Right lobe of liver (tissue), 6 donors: ENCODE measurements at regions not wholly inside any gene's neighbourhood (a gene's known extent, or its start where the extent isn't known, plus 50 kb on each side); places are given as distances from the start of the nearest gene placed in this dataset.
A peak's percentile ranks its signal among the peaks of the same experiment; 100 is the strongest.

Source experiments
- ATAC-seq, 4 donors: fragments of 200-7000 bp; cut with Tn5 transposase; one replicate each; pipeline ENCODE4 v1.9.1; 2020; ENCODE audit warnings: mild to moderate bottlenecking in 4 of 4, moderate library complexity in 4 of 4
- DNase-seq, 3 donors: peaks; one replicate each; pipeline ENCODE4 v3.0.0-alpha.2; 2020
- H3K27ac ChIP-seq, 3 donors: fragments of 200-600 bp; one replicate each; pipeline ENCODE4 v1.8.0; 2022
- H3K27me3 ChIP-seq, 2 donors: fragments of 200-600 bp; one replicate each; pipeline ENCODE4 v1.8.0; 2022
- H3K36me3 ChIP-seq, 4 donors: fragments of 200-600 bp; sonication (generic) in 1 of 4; one replicate each; pipeline versions ENCODE4 v1.5.1 to v1.8.0; 2017 to 2022; ENCODE audit warnings: control low read depth in 1 of 4
- H3K4me1 ChIP-seq, 4 donors: fragments of 200-600 bp; sonication (generic) in 1 of 4; one replicate each; pipeline versions ENCODE4 v1.5.1 to v1.8.0; 2017 to 2022; ENCODE audit warnings: control low read depth in 1 of 4
- H3K4me3 ChIP-seq, 3 donors: fragments of 200-600 bp; one replicate each; pipeline ENCODE4 v1.8.0; 2022
- H3K9me3 ChIP-seq, 4 donors: fragments of 200-600 bp; sonication (generic) in 1 of 4; one replicate each; pipeline versions ENCODE4 v1.5.1 to v1.8.0; 2017 to 2022; ENCODE audit warnings: control low read depth in 1 of 4
- POLR2A ChIP-seq: fragments of 450-650 bp; IDR thresholded peaks from one replicate; pipeline ENCODE4 v1.6.1; 2017; ENCODE audit warnings: antibody characterized with exemption, mild to moderate bottlenecking
- WGBS: methylation state at CpG from one replicate; pipeline ENCODE4 v1.1.6; 2018; ENCODE audit warnings: low coverage, low lambda C conversion rate; ENCODE audit not compliant: insufficient coverage; ENCODE audit errors: missing lambda C conversion rate; 5-methylcytosine and 5-hydroxymethylcytosine counted together
- intact Hi-C, 2 donors: fragments of 100-400 bp; cut with DNase I; formaldehyde crosslinking; loops; one replicate each; pipeline versions ENCODE4 v1.11.2 to v1.14.1; 2022
- TF ChIP-seq, protein P1 (sequence below), 4 donors: fragments of 200-600 bp in 3 of 4; fragments of 450-650 bp in 1 of 4; IDR thresholded peaks; one replicate each; pipeline versions ENCODE4 v1.5.1 to v1.8.0; 2016 to 2022; ENCODE audit warnings: antibody characterized with exemption in 4 of 4, mild to moderate bottlenecking in 2 of 4
- donor health status: DM: no; HTN: yes; CAD: no.
- donor health status: DM: no; HTN: no; CAD: no.
- donor health status: DM: no; HTN: no; CAD: no.
- donor health status: DM: no; HTN: yes; CAD: no.
- donor health status: DM: no; HTN: yes; CAD: no.

DNA sequence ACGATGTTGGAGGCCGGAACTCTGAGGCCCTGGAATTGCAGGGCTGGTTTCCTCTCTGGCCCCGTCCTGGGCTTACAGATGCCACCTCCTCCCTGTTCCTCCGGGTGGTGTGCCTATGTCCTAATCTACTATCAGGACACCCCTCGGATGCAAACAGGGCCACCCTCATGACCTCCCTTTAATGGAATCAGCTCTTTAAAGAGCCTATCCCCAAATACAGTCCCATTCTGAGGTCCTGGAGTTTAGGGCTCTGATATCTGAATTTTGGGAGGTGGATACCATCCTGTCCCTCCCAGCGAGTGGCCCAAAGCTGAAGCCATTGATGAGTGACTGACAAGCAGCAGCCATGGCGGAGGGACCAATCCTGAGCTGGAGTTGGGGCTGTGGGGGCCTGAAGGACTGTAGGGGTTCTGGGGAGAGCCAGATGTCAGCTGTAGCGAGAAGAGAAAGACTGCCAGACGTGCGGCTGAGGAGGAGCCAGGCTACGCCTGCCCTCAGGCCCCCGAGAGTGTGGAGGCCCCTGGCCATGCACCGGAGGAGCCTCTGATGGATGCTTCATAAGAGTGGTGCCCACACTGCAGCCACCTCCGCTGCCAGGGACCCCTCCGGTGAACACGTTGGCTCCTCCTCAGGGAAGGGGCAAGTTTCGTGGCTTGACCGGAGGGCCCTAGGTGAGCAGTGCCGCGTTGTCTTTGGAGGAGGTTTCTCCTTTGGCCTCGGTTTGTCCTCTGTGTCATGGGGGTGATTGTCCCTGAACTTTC, 100.2 kb downstream of the KIF26A start:
- H3K4me1 ChIP-seq = no peaks in the 10 kb centered on the region
- DNase-seq (no peak), ATAC-seq (peak in 1 of 4 donors; percentile 31)
- H3K36me3 ChIP-seq = no peaks in the 10 kb centered on the region
- WGBS = 68% methylated on average over 8 of the region's 21 CpGs
- H3K9me3 ChIP-seq = no peaks in the 10 kb centered on the region
- no peak overlapping the region for H3K27ac ChIP-seq
- no peaks in the 10 kb centered on the region for H3K27me3 ChIP-seq
- TF ChIP-seq, protein P1, sequence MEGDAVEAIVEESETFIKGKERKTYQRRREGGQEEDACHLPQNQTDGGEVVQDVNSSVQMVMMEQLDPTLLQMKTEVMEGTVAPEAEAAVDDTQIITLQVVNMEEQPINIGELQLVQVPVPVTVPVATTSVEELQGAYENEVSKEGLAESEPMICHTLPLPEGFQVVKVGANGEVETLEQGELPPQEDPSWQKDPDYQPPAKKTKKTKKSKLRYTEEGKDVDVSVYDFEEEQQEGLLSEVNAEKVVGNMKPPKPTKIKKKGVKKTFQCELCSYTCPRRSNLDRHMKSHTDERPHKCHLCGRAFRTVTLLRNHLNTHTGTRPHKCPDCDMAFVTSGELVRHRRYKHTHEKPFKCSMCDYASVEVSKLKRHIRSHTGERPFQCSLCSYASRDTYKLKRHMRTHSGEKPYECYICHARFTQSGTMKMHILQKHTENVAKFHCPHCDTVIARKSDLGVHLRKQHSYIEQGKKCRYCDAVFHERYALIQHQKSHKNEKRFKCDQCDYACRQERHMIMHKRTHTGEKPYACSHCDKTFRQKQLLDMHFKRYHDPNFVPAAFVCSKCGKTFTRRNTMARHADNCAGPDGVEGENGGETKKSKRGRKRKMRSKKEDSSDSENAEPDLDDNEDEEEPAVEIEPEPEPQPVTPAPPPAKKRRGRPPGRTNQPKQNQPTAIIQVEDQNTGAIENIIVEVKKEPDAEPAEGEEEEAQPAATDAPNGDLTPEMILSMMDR (IDR thresholded peaks at IDR 0.05) = no peak
- no peak for TF ChIP-seq POLR2A
- no peak overlapping the region for H3K4me3 ChIP-seq
- intact Hi-C loops = no loop called here

DNA sequence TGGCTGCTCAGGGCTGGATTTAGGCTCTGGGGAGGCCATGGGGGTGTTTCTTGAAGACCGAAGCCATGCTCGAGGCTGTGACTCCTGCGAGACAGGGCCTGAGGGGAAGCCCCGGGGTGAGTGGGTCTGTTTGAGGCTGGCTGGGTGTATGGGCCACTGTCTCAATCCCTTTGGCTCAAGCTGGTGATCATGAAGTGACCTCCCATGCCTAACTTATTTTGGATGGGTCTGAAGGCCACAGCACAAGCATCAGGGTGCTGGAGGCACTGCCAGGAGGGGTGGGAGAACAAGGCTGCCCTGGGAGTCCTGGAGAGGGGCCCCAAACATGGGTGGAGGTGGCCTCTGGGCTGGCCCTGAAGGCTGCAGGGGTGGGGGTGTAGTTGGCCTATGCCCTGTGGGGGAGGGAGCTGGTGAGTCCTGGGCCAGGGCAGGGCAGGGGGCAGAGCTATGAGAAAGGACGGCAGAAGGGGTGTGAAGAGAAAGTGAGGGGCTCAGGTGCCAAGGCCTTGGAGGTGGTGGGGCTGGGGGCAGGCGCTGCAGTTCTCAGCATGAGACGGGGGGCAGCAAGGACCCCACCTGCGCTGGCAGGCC, 100.9 kb downstream of the KIF26A start:
- WGBS = 0% methylated on average over 1 of the region's 8 CpGs
- TF ChIP-seq, protein P1 (IDR thresholded peaks at IDR 0.05) = no peak
- no peak for TF ChIP-seq POLR2A
- DNase-seq = no peak

DNA sequence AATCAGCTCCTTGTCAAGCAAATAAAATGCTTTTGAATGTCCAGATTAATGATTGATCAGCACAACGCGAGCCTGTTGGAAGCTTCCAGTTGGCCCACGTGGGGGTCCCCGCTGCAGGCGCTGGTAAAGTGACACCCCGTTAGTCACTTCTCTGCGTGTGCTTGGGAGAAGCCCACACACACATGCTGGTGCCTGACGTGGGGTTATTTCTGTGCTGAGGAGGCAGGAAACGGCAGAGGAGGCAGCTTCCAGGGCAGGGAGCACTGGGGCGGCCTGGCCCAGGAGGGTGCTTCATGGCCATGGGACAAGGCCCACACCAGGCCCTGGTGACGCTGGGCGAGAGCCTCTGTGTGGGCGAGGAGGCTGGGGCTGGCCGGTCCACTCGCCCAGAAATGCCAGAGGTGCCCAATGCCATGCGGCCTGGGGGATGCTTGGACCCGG, 101.5 kb downstream of the KIF26A start:
- DNase-seq = peak in 2 of 3 donors; percentile 5 to 35
- 44% methylated on average over 8 of the region's 17 CpGs for WGBS

More for the DNA sequence above, 100.9 kb downstream of the KIF26A start:
- Histone ChIP-seq H3K4me3 (no peak overlapping the region), H3K36me3 (no peaks in the 10 kb centered on the region), H3K27ac (no peak overlapping the region), H3K9me3 (no peaks in the 10 kb centered on the region), H3K4me1 (no peaks in the 10 kb centered on the region), H3K27me3 (no peaks in the 10 kb centered on the region)
- intact Hi-C loops = no loop called here
- peak in 1 of 4 donors; percentile 11 for ATAC-seq

DNA sequence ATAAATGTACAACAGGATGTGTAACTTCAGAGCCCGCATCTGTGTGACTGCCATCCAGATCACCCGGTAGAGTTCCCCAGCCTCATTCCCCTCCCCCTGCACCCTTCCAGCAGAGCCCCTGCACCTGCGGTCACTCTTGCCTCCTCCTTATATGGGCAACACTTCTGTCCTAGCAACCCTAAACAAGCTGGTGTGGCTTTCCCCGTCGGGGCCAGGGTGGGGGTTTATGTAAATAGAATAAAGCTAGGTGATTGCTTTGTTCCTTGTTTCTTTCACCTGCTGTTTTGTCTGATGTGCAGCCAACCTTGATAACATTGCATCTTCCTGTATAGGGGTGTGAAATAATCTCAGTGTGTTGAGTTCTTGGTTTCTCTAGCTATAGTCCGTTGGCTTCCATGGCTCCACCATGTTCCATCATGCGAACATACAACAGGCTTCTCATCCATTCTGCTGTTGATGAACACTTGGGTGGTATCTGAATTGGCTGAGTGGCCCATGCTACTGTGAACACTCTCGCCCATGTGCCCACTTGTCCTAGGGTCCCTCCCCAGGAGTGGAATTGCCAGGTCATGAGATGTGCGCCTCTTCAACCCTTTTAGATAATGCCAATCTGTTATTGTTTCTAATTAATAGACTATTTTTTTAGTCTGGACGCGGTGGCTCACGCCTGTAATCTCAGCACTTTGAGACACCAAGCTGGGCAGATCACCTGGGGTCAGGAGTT, 102.2 kb downstream of the KIF26A start:
- TF ChIP-seq, protein P1 (IDR thresholded peaks at IDR 0.05) = no peak
- TF ChIP-seq POLR2A = no peak
- WGBS = 51% methylated on average over 9 of the region's 12 CpGs
- DNase-seq (no peak), ATAC-seq (no peak)
- Histone ChIP-seq H3K9me3 (no peaks in the 10 kb centered on the region), H3K4me1 (no peaks in the 10 kb centered on the region), H3K36me3 (no peaks in the 10 kb centered on the region), H3K4me3 (no peak overlapping the region), H3K27me3 (no peaks in the 10 kb centered on the region), H3K27ac (no peak overlapping the region)
- intact Hi-C loops = no loop called here

More for the DNA sequence above, 101.5 kb downstream of the KIF26A start:
- TF ChIP-seq, protein P1 (IDR thresholded peaks at IDR 0.05) = no peak
- no peak for TF ChIP-seq POLR2A
- H3K27me3 ChIP-seq = no peaks in the 10 kb centered on the region
- no peaks in the 10 kb centered on the region for H3K36me3 ChIP-seq
- H3K27ac ChIP-seq = no peak overlapping the region
- intact Hi-C loops = no loop called here
- ATAC-seq = no peak
- no peaks in the 10 kb centered on the region for H3K9me3 ChIP-seq
- no peaks in the 10 kb centered on the region for H3K4me1 ChIP-seq
- no peak overlapping the region for H3K4me3 ChIP-seq
